ENCODE measurements at regions not wholly inside any gene's neighbourhood (a gene's known extent, or its start where the extent isn't known, plus 50 kb on each side); places are given as distances from the start of the nearest gene placed in this dataset.

DNA sequence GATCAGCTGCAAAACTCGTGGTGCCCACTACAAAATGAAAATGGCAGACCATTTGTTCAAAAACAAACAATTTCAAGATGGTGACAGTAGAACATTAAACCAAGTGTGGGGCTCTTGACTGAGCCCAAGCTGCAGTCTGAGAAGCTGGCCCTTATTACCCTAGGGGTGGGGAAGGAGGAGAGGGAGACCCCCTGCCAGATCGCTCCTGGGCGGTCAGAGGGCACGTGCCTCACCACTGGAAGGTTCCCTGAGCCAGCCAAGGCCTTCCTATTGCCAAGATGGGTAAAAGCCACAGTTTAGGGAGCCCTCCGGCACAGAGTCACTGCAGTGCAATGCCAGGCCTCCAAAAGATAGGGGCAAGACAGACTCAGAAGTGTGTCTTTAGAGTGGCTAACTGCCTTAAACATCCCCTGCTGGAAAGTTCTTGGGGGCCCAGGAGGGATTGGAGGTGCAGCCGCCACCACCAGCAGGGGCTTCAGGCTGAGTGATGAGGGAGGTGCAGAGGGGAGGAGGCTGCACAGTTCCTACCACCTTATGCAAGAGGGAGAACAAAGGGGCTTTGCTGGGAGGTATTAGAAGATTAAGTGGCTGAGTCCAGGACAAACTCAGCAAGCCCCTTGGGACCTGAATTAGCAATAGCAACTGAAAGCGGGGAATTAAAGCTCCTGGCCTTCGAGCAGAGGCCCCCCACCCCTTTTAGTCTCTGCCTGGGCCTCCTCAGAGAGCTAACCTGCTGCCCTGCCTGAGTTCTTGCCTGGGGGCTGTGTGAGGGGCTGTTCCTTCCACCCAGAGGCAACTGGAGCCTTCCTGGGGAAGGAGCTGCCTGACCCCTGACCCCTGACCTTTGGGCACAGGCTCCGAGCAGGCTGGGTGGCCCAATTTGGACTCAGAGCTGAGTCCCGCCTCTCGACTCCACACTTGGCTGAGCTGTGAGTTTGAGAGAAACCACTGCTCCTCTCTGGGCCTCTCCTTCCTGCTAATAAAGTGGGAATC, 88.4 kb downstream of the VEGFA start:
- H3K9me3 ChIP-seq (ENCODE audit: control insufficient read depth, insufficient read depth, low read length): no peaks in the 10 kb centered on the region
- no peaks in the 10 kb centered on the region for H3K36me3 ChIP-seq (ENCODE audit: control insufficient read depth, insufficient read depth, low read length)
- H3K27ac ChIP-seq (ENCODE audit: low read depth, low read length): no peak overlapping the region
- H3K27me3 ChIP-seq (ENCODE audit: control insufficient read depth, insufficient read depth, low read length): no peaks in the 10 kb centered on the region
- no peak overlapping the region for H3K4me3 ChIP-seq (ENCODE audit: low read depth, low read length)
- no peak overlapping the region for H3K9ac ChIP-seq (ENCODE audit: low read depth, low read length)
- H3K4me1 ChIP-seq (ENCODE audit: control insufficient read depth, insufficient read depth, low read length): no peaks in the 10 kb centered on the region

DNA sequence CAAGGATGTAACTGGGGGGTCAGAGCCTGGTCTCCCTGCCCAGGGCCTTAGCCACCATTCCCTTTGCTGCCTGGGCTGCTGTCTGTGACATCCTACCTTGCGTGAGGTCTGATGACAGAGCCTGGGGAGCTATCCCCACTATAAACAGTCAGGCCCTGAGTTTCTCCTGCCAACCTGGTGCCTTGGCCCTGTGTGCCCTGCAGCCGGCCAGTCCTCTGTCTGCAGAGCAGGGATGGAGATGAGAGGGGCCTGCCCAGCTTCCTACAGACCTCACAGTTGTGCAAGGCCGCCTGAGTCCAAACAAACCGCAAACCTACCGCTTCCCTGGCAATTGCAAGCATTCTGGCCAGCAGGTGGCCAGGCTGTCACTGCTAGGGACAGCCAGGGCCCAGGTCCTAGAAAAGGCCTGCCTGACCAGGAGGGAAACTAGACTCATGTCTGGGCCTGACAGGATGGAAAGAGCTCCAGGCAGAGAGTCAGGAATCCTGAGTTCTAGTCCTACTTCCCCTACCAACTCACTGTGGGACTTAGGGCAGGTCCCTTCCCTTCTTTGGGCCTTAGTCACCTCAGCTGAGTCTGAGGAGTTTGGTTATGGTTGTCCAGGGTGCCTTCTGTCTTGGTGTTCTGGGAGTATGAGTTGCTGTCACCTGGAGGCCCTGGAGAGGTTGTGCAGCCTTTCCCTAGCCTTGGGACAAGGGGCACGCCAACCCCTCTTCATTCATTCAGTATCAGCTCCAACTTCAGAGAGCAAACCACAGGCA, 86.2 kb downstream of the VEGFA start:
- Histone ChIP-seq H3K4me1 (ENCODE audit: control insufficient read depth, insufficient read depth, low read length) (no peaks in the 10 kb centered on the region; the same call in 1 of the 2 replicates), H3K9me3 (ENCODE audit: control insufficient read depth, insufficient read depth, low read length) (no peaks in the 10 kb centered on the region), H3K27ac (ENCODE audit: low read depth, low read length) (no peak overlapping the region), H3K9ac (ENCODE audit: low read depth, low read length) (no peak overlapping the region), H3K27me3 (ENCODE audit: control insufficient read depth, insufficient read depth, low read length) (no peaks in the 10 kb centered on the region), H3K36me3 (ENCODE audit: control insufficient read depth, insufficient read depth, low read length) (no peaks in the 10 kb centered on the region), H3K4me3 (ENCODE audit: low read depth, low read length) (no peak overlapping the region)

DNA sequence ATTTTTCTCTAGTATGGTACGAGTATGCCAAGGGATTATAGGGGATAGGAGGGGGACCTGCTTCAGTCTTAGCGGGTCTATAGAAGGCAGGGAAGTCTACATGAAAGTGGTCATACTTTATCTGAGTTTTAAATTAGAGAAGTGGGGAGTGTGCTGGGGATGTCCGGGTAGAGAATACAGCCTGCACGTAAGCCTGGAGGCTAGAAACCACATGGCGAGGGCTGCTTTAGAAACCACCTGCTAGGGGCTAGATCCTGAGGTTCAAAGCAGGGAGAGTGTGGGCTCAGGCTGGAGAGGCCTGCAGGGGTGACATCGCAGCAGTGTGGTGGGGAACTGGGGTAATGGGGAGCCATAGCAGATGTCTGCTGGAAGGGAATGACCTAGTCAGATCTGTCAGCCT, 85.2 kb downstream of the VEGFA start:
- Histone ChIP-seq H3K27me3 (ENCODE audit: control insufficient read depth, insufficient read depth, low read length) (no peaks in the 10 kb centered on the region), H3K9me3 (ENCODE audit: control insufficient read depth, insufficient read depth, low read length) (no peaks in the 10 kb centered on the region), H3K4me1 (ENCODE audit: control insufficient read depth, insufficient read depth, low read length) (peaks cover 4% of the 10 kb centered on the region; the same call in 1 of the 2 replicates), H3K9ac (ENCODE audit: low read depth, low read length) (no peak overlapping the region), H3K4me3 (ENCODE audit: low read depth, low read length) (no peak overlapping the region), H3K27ac (ENCODE audit: low read depth, low read length) (no peak overlapping the region), H3K36me3 (ENCODE audit: control insufficient read depth, insufficient read depth, low read length) (no peaks in the 10 kb centered on the region)

DNA sequence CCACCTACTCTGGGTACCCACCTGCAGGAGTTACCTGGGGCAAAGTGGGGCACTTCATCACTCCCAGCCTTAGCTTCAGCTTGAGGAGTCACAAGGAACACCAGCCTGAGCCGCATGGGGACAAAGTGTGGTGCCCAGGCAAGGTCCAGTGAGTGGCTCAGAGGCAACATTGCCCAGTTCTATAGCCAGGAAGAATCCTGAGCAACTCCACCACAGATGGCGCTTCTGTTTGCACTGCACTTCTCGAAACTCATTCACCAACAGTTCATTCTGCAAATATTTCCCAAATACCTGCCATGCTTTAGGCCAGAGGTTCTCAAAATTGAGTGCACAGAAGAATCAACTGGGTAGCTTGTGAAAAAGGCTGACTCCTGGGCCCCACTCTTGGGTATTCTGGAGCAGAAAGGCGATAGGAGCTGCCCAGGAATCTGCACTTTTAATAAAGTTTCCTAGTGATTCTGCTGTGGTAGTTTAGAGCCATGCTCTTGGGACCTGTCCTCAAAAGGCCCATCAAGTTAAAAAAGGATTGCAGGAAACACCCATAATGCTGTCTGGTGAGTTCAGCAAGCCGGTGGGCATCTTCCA, 83.1 kb downstream of the VEGFA start:
- Histone ChIP-seq H3K27me3 (ENCODE audit: control insufficient read depth, insufficient read depth, low read length) (no peaks in the 10 kb centered on the region), H3K4me3 (ENCODE audit: low read depth, low read length) (no peak overlapping the region), H3K9me3 (ENCODE audit: control insufficient read depth, insufficient read depth, low read length) (no peaks in the 10 kb centered on the region), H3K27ac (ENCODE audit: low read depth, low read length) (no peak overlapping the region), H3K36me3 (ENCODE audit: control insufficient read depth, insufficient read depth, low read length) (no peaks in the 10 kb centered on the region), H3K9ac (ENCODE audit: low read depth, low read length) (no peak overlapping the region), H3K4me1 (ENCODE audit: control insufficient read depth, insufficient read depth, low read length) (peaks cover 7% of the 10 kb centered on the region; the same call in 1 of the 2 replicates)

DNA sequence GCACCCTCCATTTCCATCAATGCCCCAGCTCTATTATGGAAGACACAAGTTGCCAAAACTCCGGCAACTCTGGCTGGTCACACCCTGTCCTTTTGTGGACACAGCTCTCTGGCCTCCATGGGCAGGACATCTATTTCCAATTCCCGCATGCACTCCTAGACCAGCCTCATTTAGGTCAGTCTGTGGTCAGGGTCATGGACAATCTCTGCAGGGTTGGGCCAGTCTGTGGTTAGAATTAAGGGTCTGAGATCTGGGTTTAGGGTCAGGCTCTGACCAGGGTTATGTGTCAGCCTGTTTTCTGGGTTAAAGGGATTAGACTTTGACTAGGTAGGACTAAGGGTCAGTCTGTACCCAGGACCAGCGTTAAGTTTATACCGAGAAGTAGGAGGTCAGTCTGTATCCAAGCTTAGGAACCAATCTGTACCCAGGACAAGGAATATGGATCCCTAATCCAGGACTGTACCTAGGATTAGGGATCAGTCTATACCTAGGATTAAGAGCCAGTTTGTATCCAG, 82.4 kb downstream of the VEGFA start:
- Histone ChIP-seq H3K4me1 (ENCODE audit: control insufficient read depth, insufficient read depth, low read length) (peaks cover 7% of the 10 kb centered on the region; the same call in 1 of the 2 replicates), H3K9me3 (ENCODE audit: control insufficient read depth, insufficient read depth, low read length) (no peaks in the 10 kb centered on the region), H3K27me3 (ENCODE audit: control insufficient read depth, insufficient read depth, low read length) (no peaks in the 10 kb centered on the region), H3K4me3 (ENCODE audit: low read depth, low read length) (no peak overlapping the region), H3K9ac (ENCODE audit: low read depth, low read length) (no peak overlapping the region), H3K27ac (ENCODE audit: low read depth, low read length) (no peak overlapping the region), H3K36me3 (ENCODE audit: control insufficient read depth, insufficient read depth, low read length) (no peaks in the 10 kb centered on the region)

DNA sequence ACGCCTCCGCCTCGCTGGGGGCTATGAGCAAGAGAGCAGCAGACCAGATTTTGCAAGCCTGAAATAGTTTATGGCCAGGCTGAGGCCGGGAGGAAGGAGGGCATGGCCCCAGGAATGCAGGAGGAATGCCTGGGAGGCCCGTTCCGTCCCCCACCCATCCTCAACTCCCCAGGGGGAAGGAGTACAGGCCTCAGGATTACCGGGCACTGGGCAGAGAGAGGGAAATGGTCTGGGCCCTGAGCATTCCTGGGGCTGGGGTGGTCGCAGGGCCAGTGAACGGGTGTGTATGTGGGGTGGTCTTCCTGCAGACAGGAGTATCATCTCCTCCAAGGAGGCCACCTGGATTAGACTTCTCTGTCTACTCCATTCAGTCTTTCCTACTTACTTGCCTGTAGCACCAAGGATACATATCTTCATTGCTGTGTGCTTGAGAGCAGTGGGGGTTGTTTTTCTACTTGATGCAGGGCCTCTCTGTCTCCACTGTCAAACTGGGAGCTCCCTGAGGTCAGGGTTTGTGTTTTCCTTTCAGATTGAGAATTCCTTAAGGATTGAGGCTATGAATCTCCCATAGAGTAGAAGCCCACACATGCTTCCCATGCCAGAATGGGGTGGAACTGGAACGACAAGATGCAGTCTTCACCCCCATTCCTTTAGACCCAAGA, 81.3 kb downstream of the VEGFA start:
- no peak overlapping the region for H3K9ac ChIP-seq (ENCODE audit: low read depth, low read length)
- no peaks in the 10 kb centered on the region for H3K36me3 ChIP-seq (ENCODE audit: control insufficient read depth, insufficient read depth, low read length)
- no peak overlapping the region for H3K27ac ChIP-seq (ENCODE audit: low read depth, low read length)
- no peaks in the 10 kb centered on the region for H3K9me3 ChIP-seq (ENCODE audit: control insufficient read depth, insufficient read depth, low read length)
- peaks cover 7% of the 10 kb centered on the region; the same call in 1 of the 2 replicates for H3K4me1 ChIP-seq (ENCODE audit: control insufficient read depth, insufficient read depth, low read length)
- H3K4me3 ChIP-seq (ENCODE audit: low read depth, low read length): no peak overlapping the region
- no peaks in the 10 kb centered on the region for H3K27me3 ChIP-seq (ENCODE audit: control insufficient read depth, insufficient read depth, low read length)

DNA sequence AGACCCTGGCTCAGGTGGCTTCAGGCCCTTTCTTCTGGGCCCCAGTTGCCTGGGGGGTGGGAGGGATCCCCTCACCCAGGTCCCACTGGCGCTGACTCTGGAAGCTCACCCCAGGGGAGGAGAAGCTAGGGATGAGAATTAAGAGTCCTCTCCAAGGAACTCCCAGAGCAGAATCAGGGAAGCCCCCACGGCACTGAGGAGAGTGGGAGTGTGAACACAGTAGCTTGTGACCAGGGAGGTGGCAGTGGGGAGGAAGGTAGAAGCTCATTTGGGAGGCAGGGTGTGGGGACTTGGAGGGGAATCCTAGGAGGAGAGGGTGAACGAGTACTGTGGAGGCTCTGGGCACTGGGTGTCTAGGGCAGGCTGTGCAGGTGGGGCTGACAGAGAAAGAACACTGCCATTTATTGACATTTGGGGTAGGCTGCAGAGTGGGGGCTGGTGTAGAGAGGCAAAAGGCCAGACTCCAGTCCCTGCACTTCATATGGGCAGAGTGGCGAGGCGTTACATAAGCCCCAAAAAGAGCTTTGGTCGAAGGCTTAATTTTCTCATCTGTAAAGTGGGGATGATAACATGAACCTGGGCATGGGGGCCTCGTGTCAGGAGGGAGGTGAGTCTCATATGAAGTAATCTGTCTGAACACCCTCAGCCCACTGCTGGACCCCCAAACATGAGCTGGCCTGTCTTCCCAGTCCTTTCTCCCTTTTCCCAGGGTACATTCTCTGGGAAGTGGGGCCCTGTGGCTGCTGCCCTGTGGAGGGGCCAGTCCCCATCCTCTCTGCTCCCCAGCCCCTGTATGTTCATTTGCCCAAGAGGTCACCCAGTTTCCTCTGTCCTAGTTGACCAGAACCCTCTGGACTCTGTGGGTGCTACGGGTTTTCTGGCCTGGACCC, 80.5 kb downstream of the VEGFA start:
- Histone ChIP-seq H3K9ac (ENCODE audit: low read depth, low read length) (no peak overlapping the region), H3K27ac (ENCODE audit: low read depth, low read length) (no peak overlapping the region), H3K27me3 (ENCODE audit: control insufficient read depth, insufficient read depth, low read length) (no peaks in the 10 kb centered on the region), H3K4me1 (ENCODE audit: control insufficient read depth, insufficient read depth, low read length) (peaks cover 7% of the 10 kb centered on the region; the same call in 1 of the 2 replicates), H3K36me3 (ENCODE audit: control insufficient read depth, insufficient read depth, low read length) (no peaks in the 10 kb centered on the region), H3K9me3 (ENCODE audit: control insufficient read depth, insufficient read depth, low read length) (no peaks in the 10 kb centered on the region), H3K4me3 (ENCODE audit: low read depth, low read length) (no peak overlapping the region)

DNA sequence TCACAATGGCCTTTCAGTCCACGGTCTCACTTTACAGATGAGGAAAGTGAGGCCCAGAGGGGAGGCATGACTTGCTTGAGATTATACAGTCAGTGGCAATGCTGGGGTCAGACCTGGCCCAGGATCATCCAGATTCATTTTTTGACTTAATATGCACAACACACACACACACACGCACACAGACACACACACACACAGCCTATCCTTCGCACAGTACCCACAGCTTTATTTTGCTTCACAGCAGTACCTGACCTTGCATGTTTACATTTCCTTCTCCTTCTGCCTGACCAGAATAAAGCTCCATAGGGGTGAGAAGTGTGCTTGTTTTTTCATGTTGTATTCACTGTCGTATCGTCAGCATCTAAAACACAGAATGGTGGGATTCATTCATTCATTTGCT, 79.8 kb downstream of the VEGFA start:
- Histone ChIP-seq H3K9ac (ENCODE audit: low read depth, low read length) (no peak overlapping the region), H3K36me3 (ENCODE audit: control insufficient read depth, insufficient read depth, low read length) (no peaks in the 10 kb centered on the region), H3K4me3 (ENCODE audit: low read depth, low read length) (no peak overlapping the region), H3K4me1 (ENCODE audit: control insufficient read depth, insufficient read depth, low read length) (peaks cover 7% of the 10 kb centered on the region; the same call in 1 of the 2 replicates), H3K27me3 (ENCODE audit: control insufficient read depth, insufficient read depth, low read length) (no peaks in the 10 kb centered on the region), H3K27ac (ENCODE audit: low read depth, low read length) (no peak overlapping the region), H3K9me3 (ENCODE audit: control insufficient read depth, insufficient read depth, low read length) (no peaks in the 10 kb centered on the region)

DNA sequence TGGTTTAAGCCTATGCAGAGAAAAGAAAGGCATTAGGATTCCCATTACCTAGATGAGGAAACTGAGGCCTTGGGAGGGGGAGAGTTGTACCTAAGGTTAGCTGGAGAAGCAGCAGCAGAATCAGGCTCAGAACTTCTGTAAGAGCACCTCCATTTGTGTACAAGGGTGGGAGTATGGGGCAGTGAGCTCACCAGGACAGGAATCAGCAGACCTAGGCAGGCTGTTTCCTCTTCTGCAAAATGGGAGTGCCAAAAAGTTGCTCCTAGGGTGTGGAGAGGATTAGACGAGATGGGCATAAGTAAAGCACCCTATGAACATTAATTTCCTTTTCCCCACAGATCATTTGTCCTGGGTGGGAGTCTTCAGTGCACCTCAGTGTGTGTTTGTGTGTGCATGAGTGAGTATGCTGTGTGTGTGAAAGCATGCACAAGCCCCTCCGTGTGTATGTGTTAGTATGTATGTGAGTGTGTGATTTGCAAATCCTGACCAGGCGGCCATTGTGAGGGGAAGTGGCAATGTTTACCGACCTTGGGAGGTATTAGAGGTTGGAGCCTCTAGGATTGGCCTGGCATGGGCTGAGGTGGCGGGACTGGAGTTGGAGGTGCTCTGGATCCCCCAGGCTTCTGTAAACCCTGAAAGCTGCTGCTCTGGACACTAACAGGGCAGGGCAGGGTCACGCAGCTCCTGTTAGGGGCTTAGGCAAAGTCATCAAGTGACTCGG, 78.8 kb downstream of the VEGFA start:
- H3K9ac ChIP-seq (ENCODE audit: low read depth, low read length): no peak overlapping the region
- peaks cover 7% of the 10 kb centered on the region; the same call in 1 of the 2 replicates for H3K4me1 ChIP-seq (ENCODE audit: control insufficient read depth, insufficient read depth, low read length)
- no peaks in the 10 kb centered on the region for H3K9me3 ChIP-seq (ENCODE audit: control insufficient read depth, insufficient read depth, low read length)
- H3K27ac ChIP-seq (ENCODE audit: low read depth, low read length): no peak overlapping the region
- H3K4me3 ChIP-seq (ENCODE audit: low read depth, low read length): no peak overlapping the region
- no peaks in the 10 kb centered on the region for H3K36me3 ChIP-seq (ENCODE audit: control insufficient read depth, insufficient read depth, low read length)
- H3K27me3 ChIP-seq (ENCODE audit: control insufficient read depth, insufficient read depth, low read length): no peaks in the 10 kb centered on the region

Measured in HUES48 (cell line).